Fibroblast of skin of right quadriceps (primary cell): ENCODE measurements at regions not wholly inside any gene's neighbourhood (a gene's known extent, or its start where the extent isn't known, plus 50 kb on each side); places are given as distances from the start of the nearest gene placed in this dataset.

ENCODE experiments used
- DNase-seq: peaks from one replicate; pipeline ENCODE4 v3.0.0-alpha.2; 2013

GRCh38 chr4:120524237-120524636 lies 398.3 kb downstream of the PRDM5 start:
- no peak for DNase-seq

GRCh38 chr4:120520761-120521160 lies 401.8 kb downstream of the PRDM5 start:
- DNase-seq: no peak

GRCh38 chr4:120517966-120518365 lies 404.6 kb downstream of the PRDM5 start:
- peak; percentile 52 for DNase-seq

GRCh38 chr4:120509719-120510118 lies 412.8 kb downstream of the PRDM5 start:
- DNase-seq: no peak

GRCh38 chr4:120509222-120509621 lies 413.3 kb downstream of the PRDM5 start:
- DNase-seq: no peak

GRCh38 chr4:120508036-120508435 lies 414.5 kb downstream of the PRDM5 start:
- DNase-seq: no peak

GRCh38 chr4:120506536-120506935 lies 416.0 kb downstream of the PRDM5 start:
- no peak for DNase-seq

GRCh38 chr4:120498678-120499077 lies 423.8 kb downstream of the PRDM5 start:
- DNase-seq: no peak

GRCh38 chr4:120491481-120491880 lies 424.8 kb upstream of the MAD2L1 start:
- no peak for DNase-seq

GRCh38 chr4:120481756-120482155 lies 415.1 kb upstream of the MAD2L1 start:
- peak; percentile 23 for DNase-seq

- no peak for DNase-seq
Measured at GRCh38 chr4:120472447-120473131, 405.9 kb upstream of the MAD2L1 start.

- DNase-seq: no peak
Measured at GRCh38 chr4:120466429-120466828, 399.8 kb upstream of the MAD2L1 start.

- DNase-seq: no peak
Measured at GRCh38 chr4:120454788-120455187, 388.1 kb upstream of the MAD2L1 start.

- DNase-seq: no peak
Measured at GRCh38 chr4:120452536-120452935, 385.9 kb upstream of the MAD2L1 start.

- peak; percentile 67 for DNase-seq
Measured at GRCh38 chr4:120452001-120452400, 385.4 kb upstream of the MAD2L1 start.

- peak; percentile 14 for DNase-seq
Measured at GRCh38 chr4:120447774-120448173, 381.1 kb upstream of the MAD2L1 start.

GRCh38 chr4:120446051-120446567 lies 379.5 kb upstream of the MAD2L1 start:
- no peak for DNase-seq

GRCh38 chr4:120445186-120445585 lies 378.5 kb upstream of the MAD2L1 start:
- DNase-seq: no peak

- DNase-seq: peak; percentile 93
Measured at GRCh38 chr4:120443116-120443515, 376.5 kb upstream of the MAD2L1 start.

- DNase-seq: no peak
Measured at GRCh38 chr4:120440730-120441129, 374.1 kb upstream of the MAD2L1 start.

GRCh38 chr4:120435179-120435578 lies 368.5 kb upstream of the MAD2L1 start:
- DNase-seq: no peak

- DNase-seq: peak; percentile 2
Measured at GRCh38 chr4:120434756-120435155, 368.1 kb upstream of the MAD2L1 start.

GRCh38 chr4:120432301-120432860 lies 365.7 kb upstream of the MAD2L1 start:
- no peak for DNase-seq

GRCh38 chr4:120431180-120431579 lies 364.5 kb upstream of the MAD2L1 start:
- no peak for DNase-seq

- DNase-seq: no peak
Measured at GRCh38 chr4:120418146-120418545, 351.5 kb upstream of the MAD2L1 start.
